ENCODE measurements at regions not wholly inside any gene's neighbourhood (a gene's known extent, or its start where the extent isn't known, plus 50 kb on each side); places are given as distances from the start of the nearest gene placed in this dataset.
A peak's percentile ranks its signal among the peaks of the same experiment; 100 is the strongest.
"Not testable (repeated sequence)": the region's sequence is repeated elsewhere in the genome, so short reads cannot be mapped to it uniquely, and the experiment has no call there.

DNA sequence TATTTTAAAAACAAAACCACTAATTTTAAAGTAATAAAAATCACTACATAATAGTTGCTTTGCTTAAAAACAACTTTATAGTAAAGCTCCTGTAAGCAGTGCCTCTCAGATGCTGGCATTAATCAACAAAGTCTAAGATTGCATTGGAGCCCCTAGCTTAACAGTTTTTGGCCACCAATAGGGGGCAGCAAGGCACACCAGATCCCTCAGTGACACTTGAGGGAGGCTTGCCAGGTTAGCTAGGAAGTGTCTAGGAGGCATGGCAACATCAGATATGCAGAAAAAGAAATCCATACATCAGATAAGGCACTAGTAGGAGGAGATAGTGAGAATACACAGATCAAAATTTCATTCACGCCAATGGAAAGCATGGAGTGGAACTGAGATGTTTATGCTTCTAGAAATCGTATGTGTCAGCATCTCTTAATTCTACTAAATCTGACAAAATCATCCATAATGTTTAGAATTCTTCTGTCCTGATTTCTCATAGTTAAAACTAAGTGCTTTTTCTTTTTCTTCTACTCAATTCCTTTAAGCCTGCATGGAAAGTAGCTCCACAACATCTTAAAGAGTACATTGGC, 73.6 kb upstream of the PAM start:
- H3K9me3 Mint-ChIP-seq = no peaks in the 10 kb centered on the region
- POLR2A ChIA-PET = no interaction called here

DNA sequence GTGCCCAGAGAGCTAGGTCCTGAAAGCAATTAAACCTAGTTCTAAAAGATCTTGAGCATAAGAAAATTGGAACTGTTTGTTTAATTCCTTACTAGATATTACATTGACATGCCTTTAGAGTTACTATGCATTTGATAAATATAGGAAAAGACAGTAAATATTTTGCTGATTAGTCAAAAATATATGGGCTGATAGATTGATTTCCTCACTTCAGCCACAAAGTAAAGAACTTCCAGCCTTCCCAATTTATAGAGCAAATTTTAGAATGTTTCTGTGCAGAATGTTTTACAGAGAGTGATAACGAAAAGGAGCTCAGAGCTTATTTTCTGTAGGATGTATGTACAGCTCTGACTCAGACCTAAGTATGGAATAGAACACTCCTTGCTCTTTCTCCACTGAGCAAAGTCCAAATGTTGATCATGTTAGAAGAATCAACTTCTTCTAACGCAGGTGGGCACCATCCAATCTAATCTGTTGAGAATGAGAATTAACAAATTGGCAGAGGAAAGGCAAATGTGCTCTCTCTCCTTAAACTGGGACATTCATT, 72.9 kb upstream of the PAM start:
- no peak overlapping the region for H3K27ac Mint-ChIP-seq
- ChIA-PET CTCF (interaction anchor here (0.6 to 2.8 kb wide), 35 partner anchors 8 to 542 kb away, joined by 3 to 27 read pairs (median 6); partner anchors contain the start of genes GIN1 and PPIP5K2), POLR2A (no interaction called here)
- no peaks in the 10 kb centered on the region for H3K27me3 Mint-ChIP-seq
- no peaks in the 10 kb centered on the region for H3K4me1 Mint-ChIP-seq (ENCODE audit: low read depth)
- no peaks in the 10 kb centered on the region for H3K36me3 Mint-ChIP-seq
- no peak overlapping the region for H3K4me3 Mint-ChIP-seq
- no peak for DNase-seq
- no peaks in the 10 kb centered on the region for H3K9me3 Mint-ChIP-seq
- intact Hi-C loops (cut with micrococcal nuclease) = loop anchor here (5.0 kb wide), 1 partner anchor 95 kb away; no protein-coding TSS in a partner anchor

More for the DNA sequence above, 73.6 kb upstream of the PAM start:
- H3K36me3 Mint-ChIP-seq = no peaks in the 10 kb centered on the region
- no peaks in the 10 kb centered on the region for H3K4me1 Mint-ChIP-seq (ENCODE audit: low read depth)
- H3K27me3 Mint-ChIP-seq = no peaks in the 10 kb centered on the region
- H3K27ac Mint-ChIP-seq = no peak overlapping the region
- H3K4me3 Mint-ChIP-seq = no peak overlapping the region
- CTCF ChIA-PET = interaction anchor here (0.6 to 2.8 kb wide), 47 partner anchors 9 to 543 kb away, joined by 3 to 27 read pairs (median 5); partner anchors contain the start of genes GIN1 and PPIP5K2
- intact Hi-C loops (cut with micrococcal nuclease) = loop anchor here (1.0 to 5.0 kb wide), 6 partner anchors 96 to 543 kb away; no protein-coding TSS in a partner anchor
- DNase-seq = peak; percentile 76

DNA sequence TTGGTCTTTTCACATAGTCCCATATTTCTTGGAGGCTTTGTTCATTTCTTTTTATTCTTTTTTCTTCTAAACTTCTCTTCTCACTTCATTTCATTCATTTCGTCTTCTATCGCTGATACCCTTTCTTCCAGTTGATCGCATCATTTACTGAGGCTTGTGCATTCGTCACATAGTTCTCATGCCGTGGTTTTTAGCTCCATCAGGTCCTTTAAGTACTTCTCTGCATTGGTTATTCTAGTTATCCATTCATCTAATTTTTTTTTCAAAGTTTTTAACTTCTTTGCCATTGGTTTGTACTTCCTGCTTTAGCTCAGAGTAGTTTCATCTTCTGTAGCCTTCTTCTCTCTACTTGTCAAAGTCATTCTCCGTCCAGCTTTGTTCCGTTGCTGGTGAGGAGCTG, 67.0 kb upstream of the PAM start:
- POLR2A ChIA-PET; CTCF ChIA-PET; intact Hi-C loops (cut with micrococcal nuclease); H3K4me1 Mint-ChIP-seq (ENCODE audit: low read depth); H3K36me3 Mint-ChIP-seq; H3K4me3 Mint-ChIP-seq; DNase-seq; H3K27me3 Mint-ChIP-seq; H3K27ac Mint-ChIP-seq; H3K9me3 Mint-ChIP-seq: not testable (repeated sequence)

DNA sequence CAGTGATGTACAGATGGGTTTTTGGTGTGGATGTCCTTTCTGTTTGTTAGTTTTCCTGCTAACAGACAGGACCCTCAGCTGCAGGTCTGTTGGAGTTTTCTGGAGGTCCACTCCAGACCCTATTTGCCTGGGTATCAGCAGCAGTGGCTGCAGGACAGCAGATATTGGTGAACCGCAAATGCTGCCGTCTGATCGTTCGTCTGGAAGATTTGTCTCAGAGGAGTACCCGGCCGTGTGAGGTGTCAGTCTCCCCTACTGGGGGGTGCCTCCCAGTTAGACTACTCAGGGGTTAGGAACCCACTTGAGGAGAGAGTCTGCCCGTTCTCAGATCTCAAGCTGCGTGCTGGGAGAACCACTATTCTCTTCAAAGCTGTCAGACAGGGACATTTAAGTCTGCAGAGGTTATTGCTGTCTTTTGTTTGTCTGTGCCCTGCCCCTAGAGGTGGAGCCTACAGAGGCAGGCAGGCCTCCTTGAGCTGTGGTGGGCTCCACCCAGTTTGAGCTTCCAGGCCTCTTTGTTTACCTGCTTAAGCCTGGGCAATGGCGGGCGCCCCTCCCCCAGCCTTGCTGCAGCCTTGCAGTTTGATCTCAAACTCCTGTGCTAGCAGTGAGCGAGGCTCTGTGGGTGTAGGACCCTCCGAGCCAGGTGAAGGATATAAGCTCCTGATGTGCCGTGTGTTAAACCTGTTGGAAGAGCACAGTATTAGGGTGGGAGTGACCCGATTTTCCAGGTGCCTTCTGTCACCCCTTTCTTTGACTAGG, 66.3 kb upstream of the PAM start:
- H3K27me3 Mint-ChIP-seq, POLR2A ChIA-PET, H3K4me3 Mint-ChIP-seq: not testable (repeated sequence)

DNA sequence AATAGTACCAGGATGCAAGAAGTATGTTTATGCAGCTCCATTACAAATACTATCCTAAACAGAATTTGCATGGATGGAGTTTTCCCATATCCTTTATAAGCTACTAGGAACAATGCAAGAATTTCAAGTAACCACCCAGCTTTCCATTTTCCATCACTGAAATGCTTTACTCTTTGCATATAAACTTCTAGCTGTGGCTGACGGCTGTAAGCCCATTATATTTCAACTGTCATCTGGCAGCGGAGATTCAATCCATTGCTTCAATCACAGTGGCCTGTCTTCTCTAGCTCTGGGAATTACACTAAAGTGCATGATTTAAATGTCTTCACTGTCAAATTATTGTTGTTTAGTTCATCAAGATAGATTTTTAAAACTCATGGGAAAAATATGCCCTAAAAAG, 64.2 kb upstream of the PAM start:
- Mint-ChIP-seq H3K36me3 (no peaks in the 10 kb centered on the region), H3K27me3 (peaks cover 2% of the 10 kb centered on the region), H3K9me3 (no peaks in the 10 kb centered on the region), H3K4me3 (no peak overlapping the region), H3K4me1 (ENCODE audit: low read depth) (no peaks in the 10 kb centered on the region), H3K27ac (no peak overlapping the region)
- intact Hi-C loops (cut with micrococcal nuclease) = no loop called here
- DNase-seq = no peak
- ChIA-PET CTCF (interaction anchor here (1.4 kb wide), 1 partner anchor 9 kb away, joined by 11 read pairs; no protein-coding TSS in a partner anchor), POLR2A (no interaction called here)

More for the DNA sequence above, 66.3 kb upstream of the PAM start:
- H3K9me3 Mint-ChIP-seq; H3K36me3 Mint-ChIP-seq; intact Hi-C loops (cut with micrococcal nuclease); DNase-seq; H3K27ac Mint-ChIP-seq; CTCF ChIA-PET; H3K4me1 Mint-ChIP-seq (ENCODE audit: low read depth): not testable (repeated sequence)

DNA sequence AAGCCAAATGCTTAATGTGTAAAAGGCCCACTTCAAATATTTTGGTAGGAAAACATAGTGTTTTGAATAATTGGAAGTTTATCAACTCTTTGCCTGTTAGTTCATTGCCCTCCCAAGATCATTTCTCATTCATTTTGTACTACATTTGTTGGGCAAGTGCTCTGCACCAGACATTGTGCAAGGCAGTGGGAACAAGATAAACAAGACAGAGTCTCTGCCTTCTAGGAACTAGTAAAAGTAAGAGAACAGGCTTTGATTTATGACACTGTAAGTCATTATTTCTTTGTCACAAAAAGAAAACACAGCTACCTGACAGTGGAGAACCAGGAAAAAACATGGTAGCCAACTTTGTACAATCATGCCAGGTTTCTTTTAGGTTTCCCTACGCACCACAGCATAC, 63.7 kb upstream of the PAM start:
- H3K9me3 Mint-ChIP-seq = no peaks in the 10 kb centered on the region
- no peak overlapping the region for H3K4me3 Mint-ChIP-seq
- peaks cover 2% of the 10 kb centered on the region for H3K27me3 Mint-ChIP-seq
- intact Hi-C loops (cut with micrococcal nuclease) = no loop called here
- no peak for DNase-seq
- no peaks in the 10 kb centered on the region for H3K4me1 Mint-ChIP-seq (ENCODE audit: low read depth)
- no peaks in the 10 kb centered on the region for H3K36me3 Mint-ChIP-seq
- ChIA-PET POLR2A (no interaction called here), CTCF (interaction anchor here (1.4 kb wide), 1 partner anchor 9 kb away, joined by 11 read pairs; no protein-coding TSS in a partner anchor)
- H3K27ac Mint-ChIP-seq = no peak overlapping the region

DNA sequence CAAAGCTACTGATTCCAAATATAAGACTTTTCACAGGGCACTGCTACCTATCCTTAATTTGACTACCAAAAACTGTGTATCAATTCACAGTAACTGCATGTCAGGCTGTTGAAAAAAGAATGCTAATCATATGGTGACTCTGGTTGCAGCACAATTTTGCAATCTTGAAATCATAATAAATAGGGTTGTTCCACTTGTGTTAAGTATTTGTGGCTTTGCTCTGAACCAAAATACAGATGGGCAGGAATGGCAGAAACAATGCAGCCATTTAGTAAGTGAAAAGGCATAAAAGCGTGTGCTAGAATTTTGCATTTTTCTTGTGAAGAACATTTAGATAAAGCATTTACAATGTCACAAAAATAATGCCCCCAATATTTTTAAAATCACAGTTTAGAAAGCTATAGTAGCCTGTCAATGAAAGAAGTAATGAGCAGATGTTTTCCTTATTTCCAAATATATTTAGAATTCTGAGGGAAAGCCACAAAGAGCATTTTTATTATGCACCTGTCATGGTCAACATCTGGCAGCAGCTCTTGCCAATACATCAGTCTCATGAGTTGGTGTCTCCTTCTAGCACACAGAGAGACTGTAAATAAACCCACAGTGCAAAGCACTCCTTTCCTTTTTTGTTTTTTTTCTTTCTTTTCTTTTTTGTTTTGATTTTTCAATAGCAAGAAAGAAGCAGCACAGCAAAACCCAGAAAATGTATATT, 54.8 kb upstream of the PAM start:
- H3K27ac Mint-ChIP-seq = no peak overlapping the region
- no peak for DNase-seq
- intact Hi-C loops (cut with micrococcal nuclease) = no loop called here
- no peaks in the 10 kb centered on the region for H3K36me3 Mint-ChIP-seq
- H3K27me3 Mint-ChIP-seq = peaks cover 4% of the 10 kb centered on the region
- H3K9me3 Mint-ChIP-seq = no peaks in the 10 kb centered on the region
- H3K4me3 Mint-ChIP-seq = no peak overlapping the region
- CTCF ChIA-PET = no interaction called here
- no peaks in the 10 kb centered on the region for H3K4me1 Mint-ChIP-seq (ENCODE audit: low read depth)
- POLR2A ChIA-PET = no interaction called here

DNA sequence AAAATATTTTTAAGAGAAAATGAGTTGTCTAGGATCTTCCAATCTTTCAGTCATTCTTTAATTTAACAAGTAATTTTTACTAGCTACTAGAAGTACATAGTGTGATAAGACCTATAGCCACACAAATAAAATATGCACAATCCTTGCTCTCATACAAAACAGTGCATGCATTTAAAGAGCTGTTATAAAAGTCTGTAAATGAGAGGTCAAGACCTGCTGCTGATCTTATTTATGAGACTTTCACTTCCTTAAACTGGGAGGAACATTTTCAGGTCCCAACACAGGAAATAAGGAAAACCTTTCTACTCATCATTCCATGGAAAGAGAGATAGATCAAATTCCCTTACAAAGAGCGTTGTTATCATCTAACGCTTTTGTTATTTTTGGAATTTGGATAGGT, 54.2 kb upstream of the PAM start:
- DNase-seq = no peak
- Mint-ChIP-seq H3K36me3 (no peaks in the 10 kb centered on the region), H3K9me3 (no peaks in the 10 kb centered on the region), H3K4me1 (ENCODE audit: low read depth) (no peaks in the 10 kb centered on the region), H3K4me3 (no peak overlapping the region), H3K27ac (no peak overlapping the region), H3K27me3 (peaks cover 4% of the 10 kb centered on the region)
- CTCF ChIA-PET = no interaction called here
- POLR2A ChIA-PET = no interaction called here
- intact Hi-C loops (cut with micrococcal nuclease) = no loop called here

DNA sequence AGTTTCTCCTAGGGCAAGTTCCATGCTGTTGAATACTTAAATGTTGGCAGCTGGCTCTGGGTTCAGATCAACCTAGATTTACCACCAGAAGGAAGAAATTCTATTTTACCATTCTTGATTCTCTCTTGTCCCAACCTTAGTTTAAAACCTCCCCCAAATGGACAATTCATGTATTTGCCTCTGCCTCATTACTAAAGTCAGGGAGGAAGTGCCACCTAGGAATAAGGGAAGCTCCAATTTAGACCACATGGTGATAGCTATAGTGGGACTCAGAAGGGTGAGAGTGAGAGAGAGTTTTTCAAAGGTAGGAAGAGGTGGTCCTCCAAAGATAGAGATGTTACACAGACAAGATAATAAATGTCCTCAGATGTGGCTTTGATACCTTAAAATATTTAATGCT, 53.4 kb upstream of the PAM start:
- POLR2A ChIA-PET = no interaction called here
- H3K4me3 Mint-ChIP-seq = no peak overlapping the region
- DNase-seq = no peak
- no peaks in the 10 kb centered on the region for H3K9me3 Mint-ChIP-seq
- no peaks in the 10 kb centered on the region for H3K4me1 Mint-ChIP-seq (ENCODE audit: low read depth)
- H3K27me3 Mint-ChIP-seq = peaks cover 4% of the 10 kb centered on the region
- H3K27ac Mint-ChIP-seq = no peak overlapping the region
- intact Hi-C loops (cut with micrococcal nuclease) = no loop called here
- H3K36me3 Mint-ChIP-seq = no peaks in the 10 kb centered on the region
- CTCF ChIA-PET = interaction anchor here (1.1 kb wide), 1 partner anchor 21 kb away, joined by 3 read pairs; no protein-coding TSS in a partner anchor
